Muscle layer of colon (tissue), 2 donors: ENCODE measurements at regions not wholly inside any gene's neighbourhood (a gene's known extent, or its start where the extent isn't known, plus 50 kb on each side); places are given as distances from the start of the nearest gene placed in this dataset.
"Not testable (repeated sequence)": the region's sequence is repeated elsewhere in the genome, so short reads cannot be mapped to it uniquely, and the experiment has no call there.

ENCODE experiments used
- H3K27ac ChIP-seq: one replicate; pipeline ENCODE4 v1.7.0; 2013; ENCODE audit warnings: low read depth, mild to moderate bottlenecking, low read length, moderate library complexity
- H3K27me3 ChIP-seq, 2 donors: one replicate each; pipeline ENCODE4 v1.7.0; 2013; ENCODE audit warnings: low read length in 2 of 2, mild to moderate bottlenecking in 2 of 2; ENCODE audit not compliant: insufficient read depth in 2 of 2, control insufficient read depth in 1 of 2
- H3K36me3 ChIP-seq: one replicate; pipeline ENCODE4 v1.7.0; 2013; ENCODE audit warnings: mild to moderate bottlenecking, low read length; ENCODE audit not compliant: insufficient read depth
- H3K4me1 ChIP-seq: one replicate; pipeline ENCODE4 v1.7.0; 2013; ENCODE audit warnings: mild to moderate bottlenecking, low read length; ENCODE audit not compliant: insufficient read depth
- H3K4me3 ChIP-seq, 2 donors: one replicate each; pipeline ENCODE4 v1.7.0; 2013; ENCODE audit warnings: low read length in 2 of 2, low read depth in 1 of 2, mild to moderate bottlenecking in 1 of 2, moderate library complexity in 1 of 2
- H3K9ac ChIP-seq: one replicate; pipeline ENCODE4 v1.7.0; 2013; ENCODE audit warnings: low read length
- H3K9me3 ChIP-seq: one replicate; pipeline ENCODE4 v1.7.0; 2013; ENCODE audit warnings: mild to moderate bottlenecking, low read length
- donor health status: abdominal sarcoma.
- donor health status: Adenocarcinoma of cecum.

- not testable (repeated sequence) for H3K36me3 ChIP-seq, H3K4me3 ChIP-seq, H3K9me3 ChIP-seq, H3K27me3 ChIP-seq, H3K27ac ChIP-seq, H3K9ac ChIP-seq, H3K4me1 ChIP-seq
These were observed 241.8 kb downstream of the LIPI start for GRCh38 chr21:13969002-13969401.

- H3K36me3 ChIP-seq, H3K9me3 ChIP-seq, H3K4me1 ChIP-seq, H3K27ac ChIP-seq, H3K9ac ChIP-seq, H3K4me3 ChIP-seq, H3K27me3 ChIP-seq: not testable (repeated sequence)
These were observed 247.5 kb downstream of the LIPI start for GRCh38 chr21:13963259-13963658.

- Histone ChIP-seq H3K4me3 (no peak overlapping the region), H3K27me3 (no peaks in the 10 kb centered on the region), H3K9ac (no peak overlapping the region), H3K36me3 (no peaks in the 10 kb centered on the region), H3K4me1 (no peaks in the 10 kb centered on the region), H3K9me3 (no peaks in the 10 kb centered on the region), H3K27ac (no peak overlapping the region)
These were observed 273.5 kb downstream of the LIPI start for GRCh38 chr21:13937236-13937635.

GRCh38 chr21:13936033-13936937 lies 274.5 kb downstream of the LIPI start:
- H3K27ac ChIP-seq, H3K4me1 ChIP-seq, H3K27me3 ChIP-seq: not testable (repeated sequence)

GRCh38 chr21:13935396-13936032 lies 275.2 kb downstream of the LIPI start:
- not testable (repeated sequence) for H3K36me3 ChIP-seq, H3K9ac ChIP-seq, H3K4me3 ChIP-seq, H3K27ac ChIP-seq, H3K9me3 ChIP-seq, H3K4me1 ChIP-seq, H3K27me3 ChIP-seq

More at GRCh38 chr21:13936033-13936937, 274.5 kb downstream of the LIPI start:
- H3K4me3 ChIP-seq, H3K9me3 ChIP-seq, H3K9ac ChIP-seq, H3K36me3 ChIP-seq: not testable (repeated sequence)

GRCh38 chr21:13934887-13935342 lies 275.8 kb downstream of the LIPI start:
- H3K27ac ChIP-seq, H3K27me3 ChIP-seq, H3K9ac ChIP-seq, H3K9me3 ChIP-seq, H3K4me1 ChIP-seq, H3K36me3 ChIP-seq, H3K4me3 ChIP-seq: not testable (repeated sequence)

- H3K9ac ChIP-seq, H3K4me3 ChIP-seq: not testable (repeated sequence)
These were observed 287.6 kb downstream of the LIPI start for GRCh38 chr21:13923175-13923574.

GRCh38 chr21:13921455-13921854 lies 289.3 kb downstream of the LIPI start:
- H3K27me3 ChIP-seq, H3K9ac ChIP-seq, H3K27ac ChIP-seq, H3K4me1 ChIP-seq, H3K9me3 ChIP-seq, H3K36me3 ChIP-seq, H3K4me3 ChIP-seq: not testable (repeated sequence)

More at GRCh38 chr21:13923175-13923574, 287.6 kb downstream of the LIPI start:
- not testable (repeated sequence) for H3K27ac ChIP-seq, H3K4me1 ChIP-seq, H3K9me3 ChIP-seq, H3K27me3 ChIP-seq, H3K36me3 ChIP-seq

- H3K4me3 ChIP-seq, H3K9ac ChIP-seq, H3K27ac ChIP-seq, H3K9me3 ChIP-seq, H3K36me3 ChIP-seq, H3K27me3 ChIP-seq, H3K4me1 ChIP-seq: not testable (repeated sequence)
These were observed 297.8 kb downstream of the POTED start for GRCh38 chr21:13907385-13907784.

- not testable (repeated sequence) for H3K4me1 ChIP-seq, H3K36me3 ChIP-seq, H3K27ac ChIP-seq, H3K9me3 ChIP-seq, H3K9ac ChIP-seq, H3K27me3 ChIP-seq, H3K4me3 ChIP-seq
These were observed 287.1 kb downstream of the POTED start for GRCh38 chr21:13896596-13897247.

GRCh38 chr21:13893617-13894016 lies 284.0 kb downstream of the POTED start:
- H3K9me3 ChIP-seq, H3K4me1 ChIP-seq, H3K9ac ChIP-seq, H3K4me3 ChIP-seq, H3K36me3 ChIP-seq, H3K27ac ChIP-seq, H3K27me3 ChIP-seq: not testable (repeated sequence)
